Type B pancreatic cell (in vitro differentiated cells): ENCODE measurements at regions not wholly inside any gene's neighbourhood (a gene's known extent, or its start where the extent isn't known, plus 50 kb on each side); places are given as distances from the start of the nearest gene placed in this dataset.

Source experiments
- DNase-seq: peaks from one replicate; pipeline ENCODE4 v3.0.0; 2021; ENCODE audit warnings: mixed read lengths; ENCODE audit not compliant: unreplicated experiment; ENCODE audit errors: extremely low spot score
- H3K27ac Mint-ChIP-seq: 2 replicates; pipeline ENCODE4 v1.8.0; 2021; ENCODE audit warnings: mild to moderate bottlenecking, mixed read lengths
- H3K27me3 Mint-ChIP-seq: 2 replicates; pipeline ENCODE4 v1.8.0; 2021; ENCODE audit warnings: mixed read lengths
- H3K36me3 Mint-ChIP-seq: 2 replicates; pipeline ENCODE4 v1.8.0; 2021; ENCODE audit warnings: mixed read lengths
- H3K4me1 Mint-ChIP-seq: one replicate; pipeline ENCODE4 v1.8.0; 2021; ENCODE audit warnings: mixed read lengths; ENCODE audit not compliant: unreplicated experiment
- H3K4me3 Mint-ChIP-seq: 2 replicates; pipeline ENCODE4 v1.8.0; 2021; ENCODE audit warnings: mild to moderate bottlenecking, mixed read lengths
- H3K9me3 Mint-ChIP-seq: 2 replicates; pipeline ENCODE4 v1.8.0; 2021; ENCODE audit warnings: mixed read lengths
- TF ChIP-seq, protein P1 (sequence below): fragments of 200-600 bp; sonication (generic); conservative IDR thresholded peaks from 2 replicates; pipeline ENCODE4 v1.5.0; 2021; ENCODE audit warnings: antibody characterized with exemption, mild to moderate bottlenecking

GRCh38 chr3:102233881-102234280 is 200.9 kb upstream of the ZPLD1 start:
- Mint-ChIP-seq H3K27ac (no peak overlapping the region), H3K9me3 (no peaks in the 10 kb centered on the region), H3K4me1 (peaks cover 22% of the 10 kb centered on the region), H3K36me3 (no peaks in the 10 kb centered on the region), H3K27me3 (no peaks in the 10 kb centered on the region), H3K4me3 (no peak overlapping the region)
- no peak for DNase-seq
- TF ChIP-seq, protein P1, sequence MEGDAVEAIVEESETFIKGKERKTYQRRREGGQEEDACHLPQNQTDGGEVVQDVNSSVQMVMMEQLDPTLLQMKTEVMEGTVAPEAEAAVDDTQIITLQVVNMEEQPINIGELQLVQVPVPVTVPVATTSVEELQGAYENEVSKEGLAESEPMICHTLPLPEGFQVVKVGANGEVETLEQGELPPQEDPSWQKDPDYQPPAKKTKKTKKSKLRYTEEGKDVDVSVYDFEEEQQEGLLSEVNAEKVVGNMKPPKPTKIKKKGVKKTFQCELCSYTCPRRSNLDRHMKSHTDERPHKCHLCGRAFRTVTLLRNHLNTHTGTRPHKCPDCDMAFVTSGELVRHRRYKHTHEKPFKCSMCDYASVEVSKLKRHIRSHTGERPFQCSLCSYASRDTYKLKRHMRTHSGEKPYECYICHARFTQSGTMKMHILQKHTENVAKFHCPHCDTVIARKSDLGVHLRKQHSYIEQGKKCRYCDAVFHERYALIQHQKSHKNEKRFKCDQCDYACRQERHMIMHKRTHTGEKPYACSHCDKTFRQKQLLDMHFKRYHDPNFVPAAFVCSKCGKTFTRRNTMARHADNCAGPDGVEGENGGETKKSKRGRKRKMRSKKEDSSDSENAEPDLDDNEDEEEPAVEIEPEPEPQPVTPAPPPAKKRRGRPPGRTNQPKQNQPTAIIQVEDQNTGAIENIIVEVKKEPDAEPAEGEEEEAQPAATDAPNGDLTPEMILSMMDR: no peak

DNA sequence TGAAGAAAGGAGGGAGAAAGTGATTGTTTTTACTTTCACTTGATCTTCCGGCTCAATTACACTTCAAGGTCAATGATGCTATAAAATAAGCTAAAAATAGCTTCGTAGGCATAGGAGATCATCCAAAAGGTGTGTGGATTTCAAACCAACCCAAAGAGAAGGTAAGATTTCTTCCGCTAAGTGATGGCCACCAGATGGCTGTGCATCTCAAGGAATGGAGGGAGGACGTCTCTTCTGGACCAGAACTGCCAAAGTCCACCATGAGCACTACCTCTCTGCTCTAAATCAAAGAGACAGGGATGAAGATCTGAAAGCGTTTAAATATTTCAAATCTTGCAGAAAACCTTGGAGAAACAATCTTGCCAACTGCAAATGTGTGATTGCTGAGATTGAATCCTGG is 199.1 kb upstream of the ZPLD1 start:
- Mint-ChIP-seq H3K27me3 (no peaks in the 10 kb centered on the region), H3K4me3 (no peak overlapping the region), H3K36me3 (no peaks in the 10 kb centered on the region), H3K9me3 (no peaks in the 10 kb centered on the region), H3K27ac (no peak overlapping the region), H3K4me1 (peaks cover 23% of the 10 kb centered on the region)
- DNase-seq: no peak
- TF ChIP-seq, protein P1: no peak

DNA sequence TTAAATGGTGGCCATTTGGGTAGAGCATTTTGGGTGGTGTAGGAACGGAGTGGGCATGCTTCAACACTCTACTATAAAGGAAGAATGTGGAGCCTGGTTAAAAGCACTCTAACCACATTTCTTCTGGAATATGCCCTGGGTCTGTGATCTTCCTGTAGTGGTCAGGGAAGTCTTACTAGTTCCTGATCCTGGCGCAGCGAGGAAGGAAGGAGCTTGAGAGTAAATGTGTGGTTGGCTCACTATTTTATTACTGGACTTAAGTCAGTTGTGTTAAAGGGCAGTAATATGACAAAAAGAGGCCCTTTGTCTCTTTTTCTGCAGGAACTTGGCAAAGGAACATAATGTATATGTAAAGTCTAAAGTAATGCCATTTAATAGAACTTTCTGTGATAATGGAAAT is 197.6 kb upstream of the ZPLD1 start:
- no peaks in the 10 kb centered on the region for H3K9me3 Mint-ChIP-seq
- no peaks in the 10 kb centered on the region for H3K36me3 Mint-ChIP-seq
- DNase-seq: no peak
- H3K27ac Mint-ChIP-seq: no peak overlapping the region
- H3K4me1 Mint-ChIP-seq: peaks cover 26% of the 10 kb centered on the region
- no peaks in the 10 kb centered on the region for H3K27me3 Mint-ChIP-seq
- TF ChIP-seq, protein P1: no peak
- H3K4me3 Mint-ChIP-seq: no peak overlapping the region

DNA sequence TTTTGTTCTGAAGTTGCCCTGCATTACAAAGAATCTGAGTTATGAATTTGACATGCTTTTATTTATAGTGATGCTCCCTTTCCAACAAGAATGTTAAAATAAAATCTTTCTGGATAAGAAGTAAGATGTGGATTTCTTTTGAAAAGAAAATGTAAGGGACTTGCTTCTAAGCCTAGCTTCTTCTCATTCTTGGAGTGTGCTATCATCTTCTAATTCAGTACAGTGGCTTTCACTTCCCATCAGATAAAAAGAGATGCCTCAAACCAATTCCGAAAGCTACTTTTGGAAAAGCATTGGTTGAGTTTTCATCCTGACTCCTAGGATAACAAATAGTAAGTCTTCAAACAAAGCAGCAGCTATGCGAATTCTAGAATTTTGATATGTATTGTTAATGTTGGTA is 197.0 kb upstream of the ZPLD1 start:
- Mint-ChIP-seq H3K36me3 (no peaks in the 10 kb centered on the region), H3K27ac (no peak overlapping the region), H3K4me1 (peaks cover 32% of the 10 kb centered on the region), H3K27me3 (no peaks in the 10 kb centered on the region), H3K4me3 (no peak overlapping the region), H3K9me3 (no peaks in the 10 kb centered on the region)
- no peak for DNase-seq
- TF ChIP-seq, protein P1: no peak

DNA sequence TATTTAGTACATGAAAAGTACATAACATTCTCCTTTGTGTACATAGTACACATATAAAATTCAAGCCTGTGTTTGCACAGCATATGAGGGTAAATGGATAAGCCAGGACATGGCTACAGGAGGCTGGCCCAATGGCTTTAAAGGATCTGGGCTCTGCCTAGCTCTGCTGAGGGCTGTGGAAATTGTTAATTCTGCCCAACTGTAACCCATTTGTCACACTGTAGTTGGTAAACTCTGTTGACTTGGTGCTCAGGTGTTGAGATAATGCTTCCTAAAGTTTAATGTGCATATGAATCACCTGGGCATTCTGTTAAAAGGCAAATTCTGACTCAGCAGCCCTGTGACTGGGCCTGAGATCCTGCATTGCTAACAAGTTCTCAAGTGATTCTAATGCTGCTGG is 196.5 kb upstream of the ZPLD1 start:
- H3K36me3 Mint-ChIP-seq: no peaks in the 10 kb centered on the region
- no peak overlapping the region for H3K4me3 Mint-ChIP-seq
- H3K9me3 Mint-ChIP-seq: no peaks in the 10 kb centered on the region
- TF ChIP-seq, protein P1: no peak
- H3K4me1 Mint-ChIP-seq: peaks cover 31% of the 10 kb centered on the region
- no peaks in the 10 kb centered on the region for H3K27me3 Mint-ChIP-seq
- no peak overlapping the region for H3K27ac Mint-ChIP-seq
- DNase-seq: no peak

DNA sequence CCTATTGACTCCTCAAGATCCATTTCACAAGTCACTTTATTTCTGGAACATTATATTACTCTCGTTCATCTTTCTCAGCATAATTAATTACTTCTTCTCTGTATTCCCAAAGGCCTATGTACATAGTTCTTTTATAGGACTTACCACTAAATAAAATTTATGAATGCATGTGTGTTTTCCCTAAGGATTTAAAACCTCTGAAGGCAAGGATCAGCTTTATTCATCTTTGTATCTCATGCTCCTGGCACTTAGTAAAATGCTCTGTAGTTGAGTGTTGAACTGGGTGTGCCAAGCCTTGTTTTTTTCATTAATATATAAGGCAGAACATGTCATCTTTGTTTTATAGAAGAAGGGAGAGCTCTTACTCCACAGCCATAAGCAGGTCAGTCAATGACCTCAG is 194.1 kb upstream of the ZPLD1 start:
- peaks cover 16% of the 10 kb centered on the region for H3K4me1 Mint-ChIP-seq
- no peak overlapping the region for H3K27ac Mint-ChIP-seq
- no peaks in the 10 kb centered on the region for H3K27me3 Mint-ChIP-seq
- TF ChIP-seq, protein P1: no peak
- no peaks in the 10 kb centered on the region for H3K9me3 Mint-ChIP-seq
- DNase-seq: no peak
- no peaks in the 10 kb centered on the region for H3K36me3 Mint-ChIP-seq
- no peak overlapping the region for H3K4me3 Mint-ChIP-seq
